ENCODE measurements at regions not wholly inside any gene's neighbourhood (a gene's known extent, or its start where the extent isn't known, plus 50 kb on each side); places are given as distances from the start of the nearest gene placed in this dataset.
"Not testable (repeated sequence)": the region's sequence is repeated elsewhere in the genome, so short reads cannot be mapped to it uniquely, and the experiment has no call there.

DNA sequence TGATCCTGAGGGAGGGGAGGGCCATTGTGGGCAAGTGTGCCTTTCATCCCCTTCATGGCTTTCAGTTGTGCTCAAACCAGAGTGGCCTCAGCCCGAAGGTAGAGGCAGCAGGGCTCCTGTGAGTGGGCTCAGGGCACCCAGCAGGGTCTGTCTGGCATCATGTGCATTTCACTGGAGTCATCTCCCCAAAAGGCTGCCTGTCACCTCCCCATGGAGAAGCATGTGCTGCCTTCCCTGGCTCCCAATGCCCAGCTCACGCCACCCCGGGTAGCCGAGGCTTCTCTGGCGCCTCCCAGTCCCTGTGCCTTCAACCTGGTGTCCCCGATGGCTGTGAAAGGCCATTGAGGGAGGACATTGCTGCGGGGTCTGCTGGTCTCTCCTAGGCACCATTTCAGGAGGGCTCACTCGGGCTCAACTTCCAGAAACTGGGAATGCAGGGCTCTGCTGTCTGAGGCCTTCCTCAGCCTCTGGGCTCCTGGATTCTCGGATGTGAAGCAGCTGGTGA lies 213.9 kb downstream of the BANP start:
- not testable (repeated sequence) for DNase-seq

DNA sequence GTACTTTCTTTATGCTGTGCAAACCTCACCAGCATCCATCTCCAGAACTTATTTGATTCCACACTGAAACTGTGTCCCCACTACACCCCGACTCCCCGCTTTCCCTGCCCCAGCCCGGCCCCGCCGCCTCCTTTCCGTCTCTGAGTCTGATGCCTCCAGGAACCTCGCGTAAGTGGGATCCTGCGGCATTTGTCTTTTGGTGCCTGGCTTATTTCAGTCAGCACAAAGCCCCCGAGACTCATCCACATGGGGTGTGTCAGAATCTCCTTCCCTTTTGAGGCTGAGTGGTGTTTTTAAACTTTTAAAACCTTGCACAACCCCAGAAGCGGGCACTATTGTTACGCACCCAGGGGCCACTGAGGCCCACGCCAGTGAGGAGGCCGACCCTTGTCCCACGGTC lies 214.4 kb downstream of the BANP start:
- not testable (repeated sequence) for DNase-seq

DNA sequence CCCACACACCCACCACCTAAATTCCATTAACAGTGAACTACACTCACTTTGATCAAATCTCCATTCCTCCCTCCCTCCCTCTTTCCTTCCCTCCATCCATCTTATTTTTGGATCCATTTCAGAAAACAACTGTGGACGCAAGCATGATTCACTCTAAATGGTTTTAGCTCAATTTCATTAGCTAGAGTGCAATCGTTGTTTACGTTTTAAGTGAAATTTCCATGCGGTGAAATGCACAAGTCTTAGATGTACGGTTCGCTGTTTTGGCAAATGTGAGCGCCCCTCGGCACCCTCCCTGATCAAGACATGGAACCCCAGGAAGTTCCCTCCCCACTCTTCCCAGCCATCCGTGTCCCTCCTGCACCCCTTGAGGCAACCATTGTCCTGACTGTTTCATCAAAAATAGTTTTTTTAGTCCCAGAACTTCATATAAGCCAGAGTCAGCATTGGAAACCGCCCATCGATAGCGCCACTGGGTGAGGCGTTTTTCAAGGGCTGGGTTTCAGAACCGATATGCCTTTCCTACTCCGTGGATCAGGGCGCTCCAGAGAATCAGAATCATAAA lies 215.1 kb downstream of the BANP start:
- DNase-seq: not testable (repeated sequence)

DNA sequence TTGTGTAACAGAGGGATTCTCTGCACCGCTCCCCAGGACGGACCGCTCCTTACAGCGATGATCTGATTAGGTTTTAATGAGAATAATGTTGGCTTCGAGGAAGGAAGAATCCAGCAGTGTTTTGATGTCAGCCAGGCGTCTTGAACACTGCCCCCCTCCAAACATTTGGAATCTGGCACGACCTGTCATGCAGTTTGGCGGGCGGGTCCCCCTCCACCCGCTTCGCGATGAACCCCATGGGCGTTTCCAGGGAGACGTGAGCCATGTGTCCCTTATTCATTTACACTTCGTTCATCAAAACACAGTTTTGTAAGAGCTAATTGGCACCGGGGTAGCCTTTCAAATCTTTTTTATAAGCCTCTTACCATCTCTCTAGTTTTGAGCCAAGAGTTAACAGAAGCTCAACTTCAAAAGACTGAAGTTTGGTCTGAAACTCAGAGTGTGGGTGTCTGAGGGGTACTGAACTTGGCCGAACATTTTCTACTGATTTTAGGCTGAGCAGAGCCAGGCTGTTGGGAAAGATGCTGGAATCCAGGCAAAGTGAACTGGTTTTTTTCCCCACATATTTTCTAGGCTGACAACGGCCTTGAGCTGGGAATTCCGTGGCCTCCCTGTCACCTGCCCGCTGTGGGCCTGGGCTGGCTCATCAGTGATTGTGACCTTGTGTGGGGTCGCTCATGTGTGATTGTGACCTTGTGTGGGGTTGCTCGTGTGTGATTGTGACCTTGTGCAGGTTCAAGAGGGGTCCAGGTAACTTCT lies 214.8 kb upstream of the ZNF469 start:
- DNase-seq: not testable (repeated sequence)

DNA sequence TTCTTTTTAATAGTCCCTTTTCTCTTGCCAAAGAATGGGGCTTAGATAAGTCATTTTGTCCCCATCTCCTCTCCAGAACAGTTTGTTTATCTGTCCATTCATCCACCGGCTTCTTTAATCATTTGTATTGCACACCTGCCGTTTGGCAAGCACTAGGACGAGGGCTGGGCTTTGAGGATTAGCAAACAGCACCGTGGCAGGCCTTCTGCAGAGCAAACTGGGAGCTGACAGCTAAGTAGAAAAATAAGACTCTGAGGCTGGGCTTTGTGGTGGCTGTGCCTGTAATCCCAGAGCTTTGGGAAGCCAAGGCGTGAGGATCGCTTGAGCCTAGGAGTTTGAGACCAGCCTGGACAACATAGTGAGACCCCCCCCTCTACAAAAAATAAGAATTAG lies 214.2 kb upstream of the ZNF469 start:
- DNase-seq: not testable (repeated sequence)

DNA sequence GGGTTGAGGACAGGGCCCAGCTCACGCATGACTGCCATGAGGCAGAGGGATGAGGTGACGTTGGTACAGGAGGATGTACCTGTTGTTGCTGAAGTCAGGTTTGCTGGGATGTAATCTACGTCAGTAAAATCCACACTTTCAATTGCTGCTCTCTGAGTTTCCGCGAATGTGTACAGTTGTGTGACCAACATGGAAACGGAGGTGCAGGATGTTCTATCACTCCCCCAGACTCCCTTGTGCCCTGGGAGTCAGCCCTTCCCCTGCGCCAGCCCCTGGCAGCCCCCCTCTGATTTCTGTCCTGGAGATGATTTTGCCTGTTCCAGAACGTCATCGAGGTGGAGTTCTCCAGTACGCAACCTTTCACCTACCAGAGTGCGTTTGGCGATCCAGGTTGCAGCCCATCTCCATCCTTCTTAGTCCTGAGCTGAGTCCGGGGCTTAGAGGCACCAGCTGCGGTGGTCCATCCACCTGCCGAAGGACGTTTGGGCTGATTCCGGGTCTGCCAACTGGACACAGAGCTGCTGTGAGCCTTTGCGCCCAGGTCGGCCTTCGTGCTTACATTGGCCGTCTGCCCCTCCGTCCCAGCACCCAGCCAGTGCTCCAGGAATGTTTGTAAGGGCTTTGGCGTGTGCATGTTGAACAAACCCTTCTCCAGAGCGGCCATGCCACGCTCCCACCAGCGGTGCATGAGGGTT lies 213.5 kb upstream of the ZNF469 start:
- DNase-seq: not testable (repeated sequence)

DNA sequence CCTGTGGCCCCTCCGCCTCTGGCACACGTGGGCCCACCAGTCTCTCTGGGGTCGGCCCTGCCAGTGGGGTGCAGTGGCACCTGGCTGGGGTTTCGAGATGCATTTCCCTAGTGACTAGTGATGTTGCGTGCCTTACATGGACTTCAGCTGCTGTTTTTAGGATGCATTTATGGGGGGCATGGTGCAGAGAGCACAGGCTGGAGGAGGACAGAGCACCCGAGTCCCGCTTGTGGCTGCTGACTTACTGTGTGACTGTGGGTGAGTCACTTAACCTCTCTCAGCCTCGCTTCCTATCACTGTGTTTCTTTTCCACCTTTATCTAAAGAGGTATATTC lies 213.0 kb upstream of the ZNF469 start:
- not testable (repeated sequence) for DNase-seq

DNA sequence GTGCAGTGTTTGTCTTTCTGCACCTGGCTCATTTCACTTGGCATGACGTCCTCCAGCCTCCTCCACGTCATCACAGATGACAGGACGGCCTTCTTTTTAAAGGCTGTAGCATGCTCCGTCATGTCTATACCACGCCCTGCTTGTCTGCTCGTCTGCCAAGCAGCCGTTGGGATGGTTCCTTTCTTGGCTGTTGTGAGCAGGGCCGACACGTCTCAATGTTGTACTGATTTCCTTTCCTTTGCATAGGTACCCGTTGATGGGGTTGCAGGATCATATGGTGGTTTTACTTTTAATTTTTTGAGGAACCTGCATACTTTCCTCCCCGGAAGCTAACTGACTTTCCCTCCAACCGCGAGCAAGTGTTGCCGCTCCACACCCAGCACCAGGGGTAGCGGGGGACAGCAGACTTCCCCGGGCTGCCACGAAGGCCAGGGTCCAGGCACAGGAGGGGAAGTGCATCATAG lies 212.2 kb upstream of the ZNF469 start:
- DNase-seq: no peak

DNA sequence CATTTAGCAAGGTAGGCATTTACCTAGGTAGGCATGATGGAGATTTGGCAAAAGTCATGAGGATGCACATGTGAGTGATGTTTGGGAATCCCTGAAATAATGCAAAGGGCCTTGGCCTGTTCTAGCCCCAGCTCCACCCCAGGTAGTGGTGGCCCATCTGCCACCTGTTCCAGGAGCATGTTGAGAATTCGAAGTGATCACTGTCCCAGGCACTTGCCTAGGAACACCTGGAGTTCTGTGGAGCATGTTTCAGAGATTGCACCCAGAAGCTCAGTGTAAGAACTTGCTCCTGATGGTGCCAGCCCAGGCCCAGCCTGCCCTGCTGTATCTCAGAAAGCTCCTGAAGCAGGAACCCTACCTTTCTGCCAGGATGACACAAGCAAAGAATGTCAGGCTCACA lies 211.6 kb upstream of the ZNF469 start:
- not testable (repeated sequence) for DNase-seq

DNA sequence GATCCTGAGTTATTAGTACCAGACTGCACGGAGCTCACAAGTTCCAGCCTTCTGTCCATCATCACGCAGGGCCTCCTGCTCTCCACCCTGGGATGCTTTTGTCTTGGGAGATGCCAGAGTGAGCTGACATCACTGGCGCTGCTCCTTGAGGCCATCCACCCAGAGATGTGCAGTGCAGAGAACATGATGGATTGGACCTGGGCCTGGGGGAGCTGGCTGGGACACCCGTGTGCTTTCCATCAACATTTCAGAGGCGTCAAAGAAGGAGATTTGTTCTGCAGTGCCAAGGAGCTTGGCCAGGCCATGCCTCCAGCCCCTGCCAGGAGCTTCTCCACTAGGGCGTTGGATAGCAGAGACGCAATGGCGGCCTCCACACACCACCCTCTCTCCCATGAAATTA lies 206.6 kb upstream of the ZNF469 start:
- not testable (repeated sequence) for DNase-seq

DNA sequence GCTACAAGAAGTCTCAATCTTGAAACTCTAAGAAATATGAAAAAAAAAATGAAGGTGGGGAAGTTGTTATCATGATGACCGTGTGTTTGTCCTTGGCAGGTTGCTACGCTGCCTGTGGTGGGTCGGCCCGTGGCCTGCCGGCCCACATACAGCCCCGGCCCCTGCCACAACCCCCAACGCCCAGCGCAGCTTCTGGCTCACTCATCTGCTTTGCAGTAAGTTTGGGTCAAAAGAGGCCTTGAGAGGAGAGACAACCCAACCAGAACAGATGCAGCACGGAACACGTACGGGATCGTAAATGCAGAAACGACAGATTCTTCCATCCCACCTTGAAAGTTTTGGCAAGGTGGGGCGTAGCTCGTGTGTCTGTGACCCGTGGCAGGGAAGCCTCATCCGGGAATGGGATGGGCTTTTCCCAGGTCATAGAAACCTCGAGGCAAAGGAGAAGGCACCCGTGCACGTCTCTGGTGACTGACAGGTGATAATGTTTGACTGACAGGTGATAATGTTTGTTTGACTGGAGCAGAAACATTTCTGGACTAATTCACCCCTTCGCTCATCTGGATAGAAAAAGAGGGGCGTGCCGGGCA lies 206.1 kb upstream of the ZNF469 start:
- not testable (repeated sequence) for DNase-seq

DNA sequence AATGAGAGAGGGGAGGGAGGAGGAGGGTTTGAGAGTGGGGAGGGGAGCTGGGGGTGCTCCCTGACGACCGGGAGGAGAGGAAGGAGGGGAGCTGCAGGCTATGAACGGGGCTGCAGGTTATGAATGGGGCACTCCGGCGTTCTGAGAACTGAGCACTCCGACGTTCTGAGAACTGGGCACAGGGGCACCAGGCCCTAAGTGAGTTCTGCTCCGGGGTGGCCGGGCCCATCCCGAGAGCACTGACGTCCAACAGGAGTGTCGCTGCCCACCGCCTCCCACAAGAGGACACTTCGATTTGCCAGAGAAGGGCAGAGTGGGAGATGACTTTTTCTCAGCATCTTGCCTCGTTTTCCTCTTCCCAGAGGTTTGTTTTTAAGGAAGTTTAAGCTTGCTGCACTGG lies 204.5 kb upstream of the ZNF469 start:
- DNase-seq: not testable (repeated sequence)

DNA sequence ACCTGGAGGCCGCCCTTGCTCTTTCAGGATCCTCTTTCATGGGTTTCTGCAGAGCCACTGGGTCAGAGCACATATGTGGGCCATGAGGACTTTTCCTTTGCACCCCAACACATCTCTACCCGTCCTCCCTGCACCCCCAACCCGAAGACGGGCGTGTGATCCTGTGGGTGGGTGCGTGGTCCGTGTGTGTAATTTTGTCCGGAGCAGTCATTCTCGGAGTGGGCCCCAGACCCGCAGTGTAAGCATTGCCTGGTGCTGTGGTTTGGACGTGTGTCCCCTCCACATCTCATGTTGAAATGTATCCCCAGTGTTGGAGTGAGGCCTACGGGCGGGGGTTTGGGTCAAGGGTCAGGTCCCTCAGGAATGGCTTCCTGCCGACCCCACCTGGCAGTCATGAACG lies 203.9 kb upstream of the ZNF469 start:
- not testable (repeated sequence) for DNase-seq

DNA sequence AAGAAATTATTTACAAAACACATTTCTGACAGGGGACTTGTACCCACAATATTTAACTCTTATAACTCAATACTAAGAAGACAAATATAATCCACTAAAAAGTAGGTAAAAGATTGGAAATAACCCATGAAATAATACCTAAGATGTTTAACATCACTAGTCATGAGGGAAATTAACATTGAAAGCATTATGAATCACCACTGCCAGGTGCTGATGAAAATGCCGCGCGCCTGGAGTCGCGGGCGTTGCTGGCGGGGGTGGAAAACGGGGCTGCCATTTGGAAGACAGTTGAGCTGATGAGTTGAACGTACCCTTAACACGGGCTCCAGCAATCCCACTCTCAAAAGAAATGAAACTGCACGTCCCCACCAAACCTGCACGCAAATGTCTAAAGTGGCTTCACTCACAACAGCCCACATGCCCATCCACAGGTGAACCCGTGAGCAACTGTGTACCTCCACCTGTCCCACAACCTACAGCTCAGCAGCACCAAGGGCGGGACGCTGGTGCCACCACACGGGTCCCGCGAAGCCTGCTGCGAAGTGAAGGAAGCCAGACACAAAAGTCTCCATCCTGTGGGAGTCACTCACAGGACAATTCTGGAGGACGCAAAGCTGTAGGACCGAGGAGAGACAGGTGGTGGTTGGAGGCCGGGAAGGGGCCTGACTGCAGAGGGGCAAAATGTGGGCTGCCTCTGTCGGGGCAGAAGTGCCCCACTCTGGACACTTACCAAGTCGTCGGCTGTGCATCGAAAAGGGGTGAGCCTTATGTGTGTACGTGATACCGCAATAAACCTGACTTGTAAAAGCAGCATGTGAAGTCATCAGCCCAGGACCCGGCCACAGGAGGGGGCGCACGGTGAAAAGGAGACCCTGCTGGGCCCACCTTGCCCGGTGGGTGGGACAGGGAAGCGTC lies 199.5 kb upstream of the ZNF469 start:
- not testable (repeated sequence) for DNase-seq

DNA sequence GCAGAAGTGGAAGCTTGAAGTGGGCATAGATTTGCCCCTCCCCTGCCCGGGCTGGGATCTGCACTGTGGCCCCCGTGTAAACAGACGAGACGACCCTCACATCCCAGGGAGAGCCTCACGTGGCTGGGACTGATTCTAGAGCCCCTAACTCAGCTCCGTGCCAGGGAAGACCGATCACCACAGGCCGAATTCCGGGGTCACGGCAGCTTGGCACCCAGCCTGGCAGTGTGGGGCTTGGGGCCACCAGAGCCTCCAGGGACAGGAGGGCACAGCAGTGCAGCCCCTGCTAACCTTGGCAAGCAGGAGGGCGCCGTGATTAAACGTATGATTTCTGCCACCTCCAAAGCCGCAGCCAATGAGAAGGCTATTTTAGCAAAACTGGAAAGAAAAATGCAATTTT lies 198.7 kb upstream of the ZNF469 start:
- not testable (repeated sequence) for DNase-seq

DNA sequence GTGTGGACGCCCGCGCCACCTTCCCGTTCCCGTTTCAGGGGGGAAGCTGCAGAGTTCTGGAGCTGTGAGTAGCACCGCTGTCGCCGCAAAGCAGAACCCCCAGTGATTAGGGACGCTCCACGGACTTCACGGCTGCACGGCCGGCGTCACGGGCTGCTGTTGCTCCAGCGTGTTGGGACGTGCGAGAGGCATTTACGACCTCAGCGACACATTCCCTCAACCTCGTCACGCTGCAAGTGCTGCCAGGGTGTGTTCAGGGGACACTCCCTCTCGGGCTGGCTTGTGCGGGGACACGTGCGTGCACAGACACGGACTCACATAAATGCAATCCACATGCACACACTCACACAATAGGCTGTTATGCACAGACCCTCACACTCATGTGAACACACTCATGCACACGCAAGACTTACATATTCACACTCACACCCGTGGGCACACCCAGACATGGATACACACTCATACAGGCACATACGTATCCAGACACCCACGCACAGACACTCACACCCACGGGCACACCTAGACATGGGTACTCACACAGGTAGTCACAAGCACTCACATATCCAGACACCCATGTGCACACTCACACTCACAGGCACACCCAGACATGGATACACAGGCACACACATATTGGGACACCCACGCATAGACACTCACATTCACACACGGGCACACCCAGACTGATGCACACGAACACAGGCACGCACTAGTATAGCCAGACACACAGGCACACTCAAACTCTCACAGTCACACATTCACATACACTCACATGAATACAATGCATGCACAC lies 198.0 kb upstream of the ZNF469 start:
- not testable (repeated sequence) for DNase-seq

DNA sequence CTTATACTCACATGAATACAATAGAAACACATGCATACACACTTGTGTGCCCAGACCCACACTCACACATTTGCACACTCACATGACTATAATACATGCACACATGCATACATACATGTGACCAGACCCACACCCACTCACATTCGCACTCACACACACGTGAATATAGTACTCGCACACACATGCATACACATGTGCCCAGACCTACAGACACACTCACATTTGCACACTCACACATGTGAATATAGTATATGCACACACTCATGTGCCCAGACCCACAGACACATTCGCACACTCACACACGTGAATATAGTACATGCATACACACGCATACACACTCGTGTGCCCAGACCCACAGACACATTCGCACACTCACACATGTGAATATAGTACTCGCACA lies 197.4 kb upstream of the ZNF469 start:
- not testable (repeated sequence) for DNase-seq

DNA sequence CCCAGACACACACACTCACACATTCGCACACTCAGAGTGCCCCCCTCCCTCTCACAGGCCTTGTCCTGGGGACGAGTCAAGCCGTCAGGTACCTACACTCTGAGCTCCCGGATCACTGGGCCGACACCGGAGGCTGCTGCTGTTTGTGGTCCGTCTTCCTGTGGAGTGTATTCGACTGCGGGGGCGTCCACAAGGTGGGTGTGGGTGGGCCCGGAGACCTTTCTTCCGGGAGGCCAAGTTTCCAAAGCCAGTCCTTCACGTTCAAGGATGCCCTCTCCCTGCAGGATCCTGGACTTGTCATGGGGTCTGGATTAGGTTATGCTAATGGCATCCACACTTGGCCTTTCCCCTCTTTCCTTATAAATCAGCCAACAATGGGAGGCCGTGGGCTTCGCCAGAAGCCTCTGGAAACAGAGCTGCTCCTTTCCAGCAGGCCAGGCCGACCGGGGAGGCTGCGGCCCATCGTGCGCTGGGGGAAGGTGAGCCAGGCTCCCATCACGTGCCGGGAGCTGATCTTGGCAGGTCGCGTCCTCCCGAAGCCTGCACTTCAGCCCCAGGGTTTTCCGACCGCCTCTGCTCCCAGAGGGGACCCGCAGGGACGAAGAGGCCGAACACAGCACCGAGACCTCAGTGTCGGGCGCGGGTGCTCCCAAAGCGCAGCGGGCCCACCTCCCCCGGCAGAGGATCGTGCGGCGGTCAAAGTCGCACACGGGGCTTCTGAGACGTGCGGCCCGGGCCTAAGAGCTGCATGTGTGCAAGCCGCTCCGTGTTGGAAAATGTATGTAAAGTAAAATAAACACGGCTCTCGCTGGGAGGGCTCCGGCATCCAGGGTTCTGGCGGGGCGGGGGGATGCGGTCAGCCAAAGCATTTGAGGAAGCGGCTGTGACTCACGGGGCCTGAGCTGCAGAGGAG lies 196.5 kb upstream of the ZNF469 start:
- not testable (repeated sequence) for DNase-seq

DNA sequence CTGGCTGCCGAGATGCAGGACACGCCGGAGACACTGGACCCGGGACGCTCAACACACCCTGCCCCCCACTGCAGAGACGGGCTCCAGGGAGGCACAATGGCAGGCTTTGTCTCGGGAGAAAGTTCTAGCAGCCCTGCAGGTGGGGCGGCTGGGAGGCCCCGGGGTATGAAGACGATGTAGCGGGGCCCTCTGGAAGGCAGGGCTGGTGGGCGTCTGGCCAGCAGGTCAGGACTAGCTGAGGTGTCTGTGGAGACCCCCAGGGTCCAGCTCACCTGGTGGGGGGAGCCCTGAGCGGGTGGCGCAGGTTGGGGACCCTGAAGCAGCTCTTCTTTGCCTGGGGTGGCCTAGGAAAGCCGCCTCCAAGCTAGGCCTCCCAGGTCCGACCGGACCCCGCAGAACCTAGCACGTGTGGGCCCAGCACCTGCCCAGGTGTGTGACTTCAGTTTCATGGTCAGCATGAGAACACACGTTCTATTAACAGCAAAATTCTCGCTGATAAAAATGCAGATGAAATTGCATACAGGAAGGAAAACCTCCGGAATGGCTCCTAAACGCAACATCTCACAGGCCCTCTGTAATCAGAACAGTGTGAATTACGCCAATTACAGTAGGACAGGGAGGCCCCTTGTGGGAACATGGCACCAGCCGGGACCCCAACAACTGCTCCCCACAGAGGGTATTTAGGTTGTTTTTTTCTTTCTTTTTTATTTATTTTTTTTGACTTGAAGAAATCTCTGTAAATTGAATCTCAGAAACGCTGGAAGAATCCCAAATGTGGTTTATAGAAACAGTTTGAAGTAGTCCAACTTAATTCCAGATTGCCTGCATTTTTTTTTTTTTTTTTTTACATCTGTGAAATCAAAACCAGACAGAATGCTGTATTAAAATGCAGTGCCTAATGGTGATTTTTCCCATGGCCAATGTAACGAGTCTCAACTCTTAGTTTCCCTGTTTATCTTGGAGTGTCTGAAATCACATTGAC lies 195.6 kb upstream of the ZNF469 start:
- DNase-seq: not testable (repeated sequence)

Data from AML-193 (cell line).